Mammary epithelial cell (primary cell): ENCODE measurements at regions not wholly inside any gene's neighbourhood (a gene's known extent, or its start where the extent isn't known, plus 50 kb on each side); places are given as distances from the start of the nearest gene placed in this dataset.

Experiments used
- CTCF ChIP-seq, 2 donors: IDR thresholded peaks in 1 of 2; conservative IDR thresholded peaks in 1 of 2; 2 replicates each; pipeline ENCODE4 v1.5.1; 2011 to 2012; ENCODE audit warnings: inconsistent platforms in 2 of 2, low read length in 2 of 2, mild to moderate bottlenecking in 2 of 2, control low read depth in 1 of 2, low read depth in 1 of 2; ENCODE audit not compliant: insufficient read depth in 1 of 2; ENCODE audit errors: extremely low read depth in 1 of 2
- EZH2 ChIP-seq: IDR thresholded peaks from 2 replicates; pipeline ENCODE4 v1.6.1; 2012; ENCODE audit warnings: low read length, inconsistent platforms, borderline replicate concordance

GRCh38 chr2:100630473-100630977 lies 67.7 kb downstream of the PDCL3 start:
- TF ChIP-seq CTCF (conservative IDR thresholded peaks at IDR 0.05 in 1 of 2, IDR thresholded peaks at IDR 0.05 in 1 of 2; ENCODE audit: extremely low read depth in 1 of 2, insufficient read depth in 1 of 2, low read depth in 1 of 2, low read length in 2 of 2) (no peak), EZH2 (no peak)
